K562 (cell line): ENCODE measurements at regions not wholly inside any gene's neighbourhood (a gene's known extent, or its start where the extent isn't known, plus 50 kb on each side); places are given as distances from the start of the nearest gene placed in this dataset.

Experiments used
- ASH1L ChIP-seq: fragments of 450-650 bp; IDR thresholded peaks from 2 replicates; pipeline ENCODE4 v1.6.1; 2018; ENCODE audit warnings: borderline replicate concordance, mild to moderate bottlenecking, low read depth; ENCODE audit not compliant: partially characterized antibody
- CTCF ChIP-seq, 3 experiments: IDR thresholded peaks in 2 of 3; conservative IDR thresholded peaks in 1 of 3; 2 replicates each; pipeline ENCODE4 v1.5.1; 2011 to 2012; ENCODE audit warnings: low read length in 3 of 3, mild to moderate bottlenecking in 3 of 3, control low read depth in 2 of 3, improper control_type of control experiment in 1 of 3, inconsistent platforms in 1 of 3, low read depth in 1 of 3, mixed read lengths in 1 of 3, moderate library complexity in 1 of 3; ENCODE audit not compliant: insufficient read depth in 2 of 3
- ELF1 ChIP-seq: fragments of 200-800 bp; sonication (Bioruptor generic); IDR thresholded peaks from 2 replicates; pipeline ENCODE4 v1.6.1; 2016; ENCODE audit warnings: missing genetic modification characterization, missing compliant biosample characterization
- ELK3 ChIP-seq: fragments of 450-650 bp; formaldehyde crosslinking; IDR thresholded peaks from 2 replicates; pipeline ENCODE4 v1.4.0; 2020; ENCODE audit warnings: mild to moderate bottlenecking
- KLF6 ChIP-seq: fragments of 250-450 bp; sonication (Bioruptor Pico); IDR thresholded peaks from 2 replicates; pipeline ENCODE4 v1.4.0; 2020; ENCODE audit warnings: mild to moderate bottlenecking, moderate library complexity, borderline replicate concordance
- MAZ ChIP-seq, 2 experiments: fragments of 450-650 bp in 1 of 2; sonication (generic) in 1 of 2; formaldehyde crosslinking; IDR thresholded peaks in 1 of 2; conservative IDR thresholded peaks in 1 of 2; 2 replicates each; pipeline versions ENCODE4 v1.4.0 to v1.5.0; 2020; ENCODE audit warnings: mild to moderate bottlenecking in 1 of 2, missing genetic modification reagents in 1 of 2
- MECOM ChIP-seq: fragments of 250-450 bp; sonication (Bioruptor Pico); IDR thresholded peaks from 2 replicates; pipeline ENCODE4 v1.8.0; 2022; ENCODE audit warnings: inconsistent platforms
- MTF1 ChIP-seq: fragments of 250-450 bp; sonication (Bioruptor Pico); IDR thresholded peaks from 2 replicates; pipeline ENCODE4 v1.9.0; 2021; ENCODE audit warnings: moderate library complexity, mild to moderate bottlenecking, inconsistent platforms, borderline replicate concordance
- RAD51 ChIP-seq: fragments of 450-650 bp; IDR thresholded peaks from 2 replicates; pipeline ENCODE4 v1.7.1; 2016; ENCODE audit warnings: low read depth, mild to moderate bottlenecking, borderline replicate concordance
- REST ChIP-seq, 2 experiments: fragments of 450-650 bp; formaldehyde crosslinking in 1 of 2; IDR thresholded peaks; 2 replicates each; pipeline versions ENCODE4 v1.4.0 to v1.6.1; 2014 to 2020; ENCODE audit warnings: mild to moderate bottlenecking in 2 of 2, borderline replicate concordance in 1 of 2, low read depth in 1 of 2
- ZFP1 ChIP-seq: fragments of 450-650 bp; formaldehyde crosslinking; IDR thresholded peaks from 2 replicates; pipeline ENCODE4 v1.4.0; 2020; ENCODE audit warnings: mild to moderate bottlenecking, mixed read lengths
- ZFP30 ChIP-seq: fragments of 250-450 bp; sonication (Bioruptor Pico); IDR thresholded peaks from 2 replicates; pipeline ENCODE4 v1.8.0; 2022; ENCODE audit warnings: moderate library complexity, mild to moderate bottlenecking, inconsistent platforms, borderline replicate concordance
- ZNF395 ChIP-seq: fragments of 200-800 bp; sonication (Bioruptor generic); IDR thresholded peaks from 2 replicates; pipeline ENCODE4 v1.6.1; 2017; ENCODE audit warnings: missing genetic modification characterization, missing compliant biosample characterization

GRCh38 chr6:142537612-142538478, 236.0 kb downstream of the ADGRG6 start (continued):
- peak; percentile 82 to 93 (median 83) for TF ChIP-seq CTCF (IDR thresholded peaks at IDR 0.05 in 2 of 3, conservative IDR thresholded peaks at IDR 0.05 in 1 of 3; ENCODE audit: insufficient read depth in 2 of 3, low read depth in 1 of 3, low read length in 3 of 3)
- TF ChIP-seq KLF6 (CRISPR knock-in tag): no peak
- TF ChIP-seq REST (IDR thresholded peaks at IDR 0.05; ENCODE audit: borderline replicate concordance): peak; percentile 34; the same call in 1 of the 2 replicates
- no peak for TF ChIP-seq REST (CRISPR knock-in tag; IDR thresholded peaks at IDR 0.05; ENCODE audit: low read depth)
- no peak for TF ChIP-seq MECOM (CRISPR knock-in tag)
- TF ChIP-seq RAD51: no peak
- TF ChIP-seq ZFP30: no peak
- TF ChIP-seq MTF1 (CRISPR knock-in tag): no peak
- no peak for TF ChIP-seq ELK3
- peak in 1 of 2 experiments; percentile 56; a peak in 1 of 4 replicates for TF ChIP-seq MAZ (CRISPR knock-in tag; conservative IDR thresholded peaks at IDR 0.05 in 1 of 2, IDR thresholded peaks at IDR 0.05 in 1 of 2)
- TF ChIP-seq ASH1L: peak; percentile 13
- no peak for TF ChIP-seq ELF1 (tag)
- no peak for TF ChIP-seq ZNF395 (CRISPR knock-in tag)
- no peak for TF ChIP-seq ZFP1 (CRISPR knock-in tag)
